Ovary (tissue), 3 donors: ENCODE measurements at regions not wholly inside any gene's neighbourhood (a gene's known extent, or its start where the extent isn't known, plus 50 kb on each side); places are given as distances from the start of the nearest gene placed in this dataset.

Source experiments
- POLR2A ChIP-seq: fragments of 450-650 bp; IDR thresholded peaks from one replicate; pipeline ENCODE4 v1.6.1; 2017; ENCODE audit warnings: antibody characterized with exemption, mild to moderate bottlenecking, moderate library complexity
- TF ChIP-seq, protein P1 (sequence below), 3 donors: fragments of 450-650 bp in 2 of 3; fragments of 200-600 bp in 1 of 3; IDR thresholded peaks; one replicate each; pipeline versions ENCODE4 v1.5.1 to v1.8.0; 2016 to 2022; ENCODE audit warnings: antibody characterized with exemption in 3 of 3, mild to moderate bottlenecking in 1 of 3
- donor health status: DM: no; HTN: no; CAD: no.

DNA sequence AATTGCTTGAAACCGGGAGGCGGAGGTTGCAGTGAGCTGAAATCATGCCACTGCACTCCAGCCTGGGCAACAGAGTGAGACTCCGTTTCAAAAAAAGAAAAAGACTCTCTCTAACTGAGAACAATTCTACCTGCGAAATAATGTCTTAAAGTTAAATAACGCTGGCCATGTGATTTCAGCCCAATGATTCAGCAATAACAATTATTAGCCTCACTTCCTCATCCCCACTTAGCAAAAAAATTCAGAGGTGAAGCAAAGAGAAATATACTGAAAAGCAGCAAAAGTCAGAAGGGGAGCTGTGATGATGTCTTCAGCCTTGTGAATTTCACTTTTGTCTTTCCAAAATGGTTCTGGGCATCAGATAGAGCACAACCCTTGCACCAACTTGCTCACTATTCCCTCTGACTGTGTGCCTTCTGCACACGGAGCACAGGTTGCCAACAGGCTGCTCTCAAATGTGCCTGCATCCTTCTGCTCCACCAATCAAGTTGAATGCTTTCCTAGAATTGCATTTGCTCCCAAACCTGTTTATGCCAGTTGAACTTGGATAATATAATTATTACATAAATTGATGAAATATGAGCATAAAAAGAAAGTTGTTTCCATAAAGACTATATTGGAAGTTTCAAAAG is 79.8 kb upstream of the IPO9 start:
- TF ChIP-seq, protein P1, sequence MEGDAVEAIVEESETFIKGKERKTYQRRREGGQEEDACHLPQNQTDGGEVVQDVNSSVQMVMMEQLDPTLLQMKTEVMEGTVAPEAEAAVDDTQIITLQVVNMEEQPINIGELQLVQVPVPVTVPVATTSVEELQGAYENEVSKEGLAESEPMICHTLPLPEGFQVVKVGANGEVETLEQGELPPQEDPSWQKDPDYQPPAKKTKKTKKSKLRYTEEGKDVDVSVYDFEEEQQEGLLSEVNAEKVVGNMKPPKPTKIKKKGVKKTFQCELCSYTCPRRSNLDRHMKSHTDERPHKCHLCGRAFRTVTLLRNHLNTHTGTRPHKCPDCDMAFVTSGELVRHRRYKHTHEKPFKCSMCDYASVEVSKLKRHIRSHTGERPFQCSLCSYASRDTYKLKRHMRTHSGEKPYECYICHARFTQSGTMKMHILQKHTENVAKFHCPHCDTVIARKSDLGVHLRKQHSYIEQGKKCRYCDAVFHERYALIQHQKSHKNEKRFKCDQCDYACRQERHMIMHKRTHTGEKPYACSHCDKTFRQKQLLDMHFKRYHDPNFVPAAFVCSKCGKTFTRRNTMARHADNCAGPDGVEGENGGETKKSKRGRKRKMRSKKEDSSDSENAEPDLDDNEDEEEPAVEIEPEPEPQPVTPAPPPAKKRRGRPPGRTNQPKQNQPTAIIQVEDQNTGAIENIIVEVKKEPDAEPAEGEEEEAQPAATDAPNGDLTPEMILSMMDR (IDR thresholded peaks at IDR 0.05): no peak
- no peak for TF ChIP-seq POLR2A
